DOHH2 (cell line): ENCODE measurements at regions not wholly inside any gene's neighbourhood (a gene's known extent, or its start where the extent isn't known, plus 50 kb on each side); places are given as distances from the start of the nearest gene placed in this dataset.

Source experiments
- H3F3A ChIP-seq: fragments of 200-600 bp; sonication (generic), shearing (Covaris generic); 2 replicates; pipeline ENCODE4 v1.6.0; 2016; ENCODE audit warnings: antibody characterized with exemption, mild to moderate bottlenecking; ENCODE audit not compliant: control insufficient read depth, insufficient read depth
- H3K27ac ChIP-seq: fragments of 200-600 bp; sonication (generic); 2 replicates; pipeline ENCODE4 v1.5.1; 2014; ENCODE audit warnings: low read depth, mild to moderate bottlenecking, low read length, moderate library complexity
- H3K27me3 ChIP-seq: fragments of 200-600 bp; sonication (generic); 2 replicates; pipeline ENCODE4 v1.6.1; 2014; ENCODE audit warnings: mild to moderate bottlenecking, low read length, mixed read lengths; ENCODE audit not compliant: control insufficient read depth
- H3K36me3 ChIP-seq: fragments of 200-600 bp; sonication (generic); 2 replicates; pipeline ENCODE4 v1.6.1; 2014; ENCODE audit warnings: mild to moderate bottlenecking, low read length, moderate library complexity, mixed read lengths; ENCODE audit not compliant: control insufficient read depth
- H3K4me1 ChIP-seq: fragments of 200-600 bp; sonication (generic); 2 replicates; pipeline ENCODE4 v1.6.1; 2014; ENCODE audit warnings: mild to moderate bottlenecking, low read length, mixed read lengths; ENCODE audit not compliant: control insufficient read depth
- H3K4me2 ChIP-seq: fragments of 200-600 bp; sonication (generic); 2 replicates; pipeline ENCODE4 v1.6.0; 2014; ENCODE audit warnings: mild to moderate bottlenecking, low read length, moderate library complexity
- H3K4me3 ChIP-seq: fragments of 200-600 bp; sonication (generic); 2 replicates; pipeline ENCODE4 v1.5.1; 2014; ENCODE audit warnings: mild to moderate bottlenecking, low read length, mixed read lengths
- H3K79me2 ChIP-seq: fragments of 200-600 bp; sonication (generic); 2 replicates; pipeline ENCODE4 v1.6.1; 2014; ENCODE audit warnings: mild to moderate bottlenecking, low read length, mixed read lengths; ENCODE audit not compliant: control insufficient read depth
- H3K9me2 ChIP-seq: fragments of 200-600 bp; sonication (generic); replicated peaks from 2 replicates; pipeline ENCODE4 v1.6.1; 2014; ENCODE audit warnings: mild to moderate bottlenecking, low read length, mixed read lengths; ENCODE audit not compliant: control insufficient read depth
- H3K9me3 ChIP-seq: fragments of 200-600 bp; sonication (generic); 2 replicates; pipeline ENCODE4 v1.6.1; 2014; ENCODE audit warnings: antibody characterized with exemption, low read length, mixed read lengths; ENCODE audit not compliant: control insufficient read depth, insufficient read depth
- H4K20me1 ChIP-seq: fragments of 200-600 bp; sonication (generic); 2 replicates; pipeline ENCODE4 v1.6.0; 2014; ENCODE audit warnings: low read depth, mild to moderate bottlenecking, antibody characterized with exemption, low read length, moderate library complexity; ENCODE audit not compliant: control insufficient read depth, insufficient read depth
- EZH2phosphoT487 ChIP-seq: fragments of 200-600 bp; sonication (generic); IDR thresholded peaks from 2 replicates; pipeline ENCODE4 v1.6.1; 2017; ENCODE audit warnings: borderline replicate concordance, mild to moderate bottlenecking, antibody characterized with exemption, low read length, moderate library complexity, mixed read lengths
- TF ChIP-seq, protein P1 (sequence below): fragments of 200-600 bp; sonication (generic); IDR thresholded peaks from one replicate; pipeline ENCODE4 v1.5.1; 2014; ENCODE audit warnings: antibody characterized with exemption, mild to moderate bottlenecking, low read depth, low read length; ENCODE audit not compliant: poor library complexity, severe bottlenecking

DNA sequence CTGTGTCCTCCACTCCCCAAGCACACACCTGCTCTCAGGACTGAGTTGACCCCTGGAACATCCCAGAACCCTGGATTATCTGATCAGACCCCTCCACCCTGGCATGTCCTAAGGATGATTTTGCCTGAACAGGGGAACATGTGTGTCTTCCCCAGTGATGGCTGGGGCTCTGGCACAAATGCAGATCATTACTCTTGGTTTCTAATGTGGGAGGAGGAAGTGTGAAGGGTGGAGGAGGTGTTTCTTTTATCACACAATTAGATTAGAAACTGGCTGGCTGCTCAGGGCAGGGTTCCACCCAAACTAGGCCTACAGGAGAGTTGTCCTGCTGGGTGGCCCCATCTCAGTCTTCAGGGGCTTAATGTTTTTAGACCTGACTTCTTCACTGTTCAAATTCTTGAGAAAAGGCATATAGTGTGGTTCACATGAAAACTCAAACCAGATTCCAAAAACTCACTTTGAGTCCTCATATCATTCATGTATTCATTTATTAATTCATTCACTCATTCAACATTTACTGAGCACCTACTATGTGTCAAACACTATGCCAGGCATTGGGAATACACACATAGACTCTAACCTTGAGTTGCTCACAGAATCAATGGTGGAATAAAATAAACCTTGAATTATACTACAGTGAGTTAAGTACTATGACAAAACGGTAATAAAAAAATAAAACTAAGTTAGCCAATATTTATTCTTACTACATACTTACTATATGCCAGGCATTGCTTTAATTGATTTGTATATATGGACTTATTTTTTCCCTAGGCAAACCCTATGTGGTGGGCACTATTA lies 221.8 kb upstream of the JUN start:
- peaks cover 12% of the 10 kb centered on the region; the same call in 1 of the 2 replicates for H3K27me3 ChIP-seq
- no peaks in the 10 kb centered on the region for H3K9me3 ChIP-seq
- TF ChIP-seq EZH2phosphoT487 = no peak
- TF ChIP-seq, protein P1, sequence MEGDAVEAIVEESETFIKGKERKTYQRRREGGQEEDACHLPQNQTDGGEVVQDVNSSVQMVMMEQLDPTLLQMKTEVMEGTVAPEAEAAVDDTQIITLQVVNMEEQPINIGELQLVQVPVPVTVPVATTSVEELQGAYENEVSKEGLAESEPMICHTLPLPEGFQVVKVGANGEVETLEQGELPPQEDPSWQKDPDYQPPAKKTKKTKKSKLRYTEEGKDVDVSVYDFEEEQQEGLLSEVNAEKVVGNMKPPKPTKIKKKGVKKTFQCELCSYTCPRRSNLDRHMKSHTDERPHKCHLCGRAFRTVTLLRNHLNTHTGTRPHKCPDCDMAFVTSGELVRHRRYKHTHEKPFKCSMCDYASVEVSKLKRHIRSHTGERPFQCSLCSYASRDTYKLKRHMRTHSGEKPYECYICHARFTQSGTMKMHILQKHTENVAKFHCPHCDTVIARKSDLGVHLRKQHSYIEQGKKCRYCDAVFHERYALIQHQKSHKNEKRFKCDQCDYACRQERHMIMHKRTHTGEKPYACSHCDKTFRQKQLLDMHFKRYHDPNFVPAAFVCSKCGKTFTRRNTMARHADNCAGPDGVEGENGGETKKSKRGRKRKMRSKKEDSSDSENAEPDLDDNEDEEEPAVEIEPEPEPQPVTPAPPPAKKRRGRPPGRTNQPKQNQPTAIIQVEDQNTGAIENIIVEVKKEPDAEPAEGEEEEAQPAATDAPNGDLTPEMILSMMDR = no peak
- no peak overlapping the region for H3K27ac ChIP-seq
- no peak overlapping the region for H3K4me2 ChIP-seq
- no peaks in the 10 kb centered on the region for H4K20me1 ChIP-seq
- H3K9me2 ChIP-seq = no peaks in the 10 kb centered on the region
- no peaks in the 10 kb centered on the region for H3K79me2 ChIP-seq
- H3K4me3 ChIP-seq = no peak overlapping the region
- no peaks in the 10 kb centered on the region for H3K4me1 ChIP-seq
- no peaks in the 10 kb centered on the region for H3F3A ChIP-seq
- no peaks in the 10 kb centered on the region for H3K36me3 ChIP-seq

DNA sequence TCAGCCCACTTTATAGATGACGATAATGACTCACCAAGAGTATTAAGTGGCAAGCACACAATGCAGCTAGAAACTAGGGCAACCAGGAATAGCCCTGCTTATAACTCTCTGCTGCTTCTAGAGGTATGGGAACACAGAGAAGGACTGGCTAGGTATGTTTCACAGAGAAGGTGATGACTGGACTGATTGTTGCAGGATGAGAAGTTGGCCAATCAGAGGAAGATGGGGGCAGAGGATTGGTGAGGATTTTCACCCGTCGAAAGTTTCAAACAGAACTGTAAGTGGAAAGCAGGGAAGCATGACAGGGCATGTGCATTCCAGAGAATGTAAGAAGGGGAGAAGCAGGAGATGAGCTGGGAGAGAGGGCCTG lies 222.4 kb upstream of the JUN start:
- Histone ChIP-seq H3K36me3 (no peaks in the 10 kb centered on the region), H3K79me2 (no peaks in the 10 kb centered on the region), H3F3A (no peaks in the 10 kb centered on the region), H3K4me2 (no peak overlapping the region), H4K20me1 (no peaks in the 10 kb centered on the region), H3K9me2 (no peaks in the 10 kb centered on the region), H3K9me3 (no peaks in the 10 kb centered on the region), H3K27ac (no peak overlapping the region), H3K27me3 (peaks cover 17% of the 10 kb centered on the region; the same call in 1 of the 2 replicates), H3K4me3 (no peak overlapping the region), H3K4me1 (no peaks in the 10 kb centered on the region)
- TF ChIP-seq EZH2phosphoT487 = no peak
- TF ChIP-seq, protein P1 = no peak

DNA sequence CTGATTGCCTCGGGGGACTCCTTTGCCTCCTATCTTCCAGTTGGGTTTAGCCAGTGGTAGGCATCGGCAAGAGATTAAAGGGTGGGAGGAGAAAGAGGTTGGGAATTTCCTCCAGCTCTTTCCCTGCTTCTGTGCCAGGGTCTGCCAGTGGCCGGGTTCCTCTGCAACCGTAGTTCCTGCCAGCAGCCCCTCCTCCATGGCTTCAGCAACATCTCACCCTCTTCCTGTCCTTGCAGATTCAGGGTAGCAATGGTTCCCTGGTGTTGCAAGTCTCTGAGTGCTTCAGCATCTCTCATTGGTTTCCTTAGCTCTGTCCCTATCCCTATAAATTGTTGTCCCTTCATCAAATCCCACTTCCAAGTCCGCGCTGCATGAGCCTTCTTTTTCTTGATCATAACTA lies 223.1 kb upstream of the JUN start:
- Histone ChIP-seq H3K27ac (no peak overlapping the region), H3K4me2 (no peak overlapping the region), H3K27me3 (peaks cover 23% of the 10 kb centered on the region), H3K9me3 (no peaks in the 10 kb centered on the region), H3K79me2 (no peaks in the 10 kb centered on the region), H3K4me3 (no peak overlapping the region), H4K20me1 (no peaks in the 10 kb centered on the region), H3K4me1 (no peaks in the 10 kb centered on the region), H3K36me3 (no peaks in the 10 kb centered on the region), H3F3A (no peaks in the 10 kb centered on the region), H3K9me2 (no peaks in the 10 kb centered on the region)
- TF ChIP-seq, protein P1 = no peak
- no peak for TF ChIP-seq EZH2phosphoT487
